ENCODE measurements at regions not wholly inside any gene's neighbourhood (a gene's known extent, or its start where the extent isn't known, plus 50 kb on each side); places are given as distances from the start of the nearest gene placed in this dataset.
"Not testable (repeated sequence)": the region's sequence is repeated elsewhere in the genome, so short reads cannot be mapped to it uniquely, and the experiment has no call there.

GRCh38 chr13:46463719-46464118, 76.7 kb upstream of the RUBCNL start:
- Histone ChIP-seq H3K27me3 (ENCODE audit: control insufficient read depth in 1 of 2, insufficient read depth in 2 of 2, low read length in 2 of 2) (no peaks in the 10 kb centered on the region), H3K9me3 (ENCODE audit: low read length) (no peaks in the 10 kb centered on the region), H3K27ac (ENCODE audit: extremely low read length, insufficient read depth, low read length) (no peak overlapping the region), H4K20me1 (ENCODE audit: insufficient read depth, low read length) (no peaks in the 10 kb centered on the region), H3K79me2 (ENCODE audit: insufficient read depth, low read length) (no peaks in the 10 kb centered on the region), H3K4me2 (ENCODE audit: low read depth, low read length) (no peak overlapping the region), H3K4me3 (replicated peaks in 1 of 3; ENCODE audit: insufficient read depth in 1 of 3, low read depth in 2 of 3, low read length in 3 of 3) (no peak overlapping the region), H2AFZ (ENCODE audit: low read length) (no peak overlapping the region), H3K4me1 (ENCODE audit: insufficient read depth, low read length) (no peaks in the 10 kb centered on the region), H3K9ac (ENCODE audit: insufficient read depth, low read depth, low read length) (no peak overlapping the region), H3K36me3 (replicated peaks in 1 of 2; ENCODE audit: control insufficient read depth in 1 of 2, insufficient read depth in 2 of 2, low read length in 2 of 2) (no peaks in the 10 kb centered on the region)
- in situ Hi-C loops (cut with HindIII; ENCODE audit: extremely low pct_ligation_motif_present, low pct_unique_long_range_greater_than_20kb) (no loop called here), intact Hi-C loops (cut with micrococcal nuclease; ENCODE audit: unreplicated experiment) (no loop called here)
- BruUV-seq (replicated peaks), result no TSS peak
- TF ChIP-seq AGO1 (IDR thresholded peaks at IDR 0.05; ENCODE audit: low read depth, low read length, poor library complexity, severe bottlenecking) (no peak), NCOA5 (CRISPR knock-in tag; IDR thresholded peaks at IDR 0.05) (no peak), ZSCAN12 (CRISPR knock-in tag; IDR thresholded peaks at IDR 0.05) (no peak), CHD2 (IDR thresholded peaks at IDR 0.05; ENCODE audit: low read depth, low read length) (no peak), GABPB1 (CRISPR knock-in tag; IDR thresholded peaks at IDR 0.05) (no peak), SKIL (CRISPR knock-in tag; IDR thresholded peaks at IDR 0.05; ENCODE audit: borderline replicate concordance) (no peak), ZNF557 (CRISPR knock-in tag; IDR thresholded peaks at IDR 0.05) (no peak), IKZF1 (IDR thresholded peaks at IDR 0.05) (no peak), NR2F6 (IDR thresholded peaks at IDR 0.05) (no peak), NR2F6 (CRISPR knock-in tag; IDR thresholded peaks at IDR 0.05) (no peak), RCOR2 (CRISPR knock-in tag; IDR thresholded peaks at IDR 0.05) (no peak), PRDM10 (CRISPR knock-in tag; IDR thresholded peaks at IDR 0.05; ENCODE audit: low read depth) (no peak), ADNP (CRISPR knock-in tag; IDR thresholded peaks at IDR 0.05) (no peak), ZNF550 (CRISPR knock-in tag; IDR thresholded peaks at IDR 0.05; ENCODE audit: borderline replicate concordance) (no peak)
- ChIA-PET CTCF (ENCODE audit: low intra/inter-chr PET ratio, low total read pairs) (no interaction called here), POLR2A (no interaction called here)
- 70% methylated on average over 13 of the region's 23 CpGs for WGBS (ENCODE audit: low lambda C conversion rate)
- ATAC-seq, result no peak
- DNase-seq (ENCODE audit: low spot score), result no peak
- no peak for FAIRE-seq

GRCh38 chr13:46460223-46460622, 73.2 kb upstream of the RUBCNL start:
- 54% methylated on average over 4 of the region's 4 CpGs for WGBS (ENCODE audit: low lambda C conversion rate)
- intact Hi-C loops (cut with micrococcal nuclease; ENCODE audit: unreplicated experiment); H3K36me3 ChIP-seq (replicated peaks in 1 of 2; ENCODE audit: control insufficient read depth in 1 of 2, insufficient read depth in 2 of 2, low read length in 2 of 2); H3K4me1 ChIP-seq (ENCODE audit: insufficient read depth, low read length); BruUV-seq (replicated peaks); H3K4me3 ChIP-seq (replicated peaks in 1 of 3; ENCODE audit: insufficient read depth in 1 of 3, low read depth in 2 of 3, low read length in 3 of 3); H3K4me2 ChIP-seq (ENCODE audit: low read depth, low read length); FAIRE-seq; H2AFZ ChIP-seq (ENCODE audit: low read length); H3K9ac ChIP-seq (ENCODE audit: insufficient read depth, low read depth, low read length); H3K9me3 ChIP-seq (ENCODE audit: low read length); H4K20me1 ChIP-seq (ENCODE audit: insufficient read depth, low read length); DNase-seq (ENCODE audit: low spot score); H3K27me3 ChIP-seq (ENCODE audit: control insufficient read depth in 1 of 2, insufficient read depth in 2 of 2, low read length in 2 of 2); ATAC-seq; H3K79me2 ChIP-seq (ENCODE audit: insufficient read depth, low read length); in situ Hi-C loops (cut with HindIII; ENCODE audit: extremely low pct_ligation_motif_present, low pct_unique_long_range_greater_than_20kb); H3K27ac ChIP-seq (ENCODE audit: extremely low read length, insufficient read depth, low read length); CTCF ChIA-PET (ENCODE audit: low intra/inter-chr PET ratio, low total read pairs); POLR2A ChIA-PET: not testable (repeated sequence)

Measured in HepG2 (cell line).